ENCODE measurements at regions not wholly inside any gene's neighbourhood (a gene's known extent, or its start where the extent isn't known, plus 50 kb on each side); places are given as distances from the start of the nearest gene placed in this dataset.
A peak's percentile ranks its signal among the peaks of the same experiment; 100 is the strongest.

GRCh38 chrX:147468600-147468999, 443.1 kb upstream of the FMR1 start:
- Mint-ChIP-seq H3K27me3 (ENCODE audit: unreplicated experiment) (no peaks in the 10 kb centered on the region), H3K36me3 (ENCODE audit: insufficient read depth, unreplicated experiment) (no peaks in the 10 kb centered on the region), H3K4me1 (ENCODE audit: low read depth, unreplicated experiment) (no peaks in the 10 kb centered on the region), H3K27ac (ENCODE audit: unreplicated experiment) (no peak overlapping the region), H3K9me3 (ENCODE audit: low read depth, unreplicated experiment) (peaks cover 2% of the 10 kb centered on the region), H3K4me3 (ENCODE audit: low read depth, unreplicated experiment) (no peak overlapping the region)
- DNase-seq = no peak
- BruUV-seq (replicated peaks) = no TSS peak
- CTCF ChIA-PET = no interaction called here
- intact Hi-C loops (cut with micrococcal nuclease; ENCODE audit: unreplicated experiment) = no loop called here
- TF ChIP-seq CTCF (IDR thresholded peaks at IDR 0.05; ENCODE audit: unreplicated experiment) = no peak

- no TSS peak for BruUV-seq (replicated peaks)
- Mint-ChIP-seq H3K27ac (ENCODE audit: unreplicated experiment) (no peak overlapping the region), H3K36me3 (ENCODE audit: insufficient read depth, unreplicated experiment) (no peaks in the 10 kb centered on the region), H3K4me3 (ENCODE audit: low read depth, unreplicated experiment) (no peak overlapping the region), H3K4me1 (ENCODE audit: low read depth, unreplicated experiment) (no peaks in the 10 kb centered on the region), H3K27me3 (ENCODE audit: unreplicated experiment) (no peaks in the 10 kb centered on the region), H3K9me3 (ENCODE audit: low read depth, unreplicated experiment) (no peaks in the 10 kb centered on the region)
- peak; percentile 8 for DNase-seq
- TF ChIP-seq CTCF (IDR thresholded peaks at IDR 0.05; ENCODE audit: unreplicated experiment) = no peak
- intact Hi-C loops (cut with micrococcal nuclease; ENCODE audit: unreplicated experiment) = loop anchor here (10.0 kb wide), 1 partner anchor 329 kb away; no protein-coding TSS in a partner anchor
- CTCF ChIA-PET = no interaction called here
These were observed 435.7 kb upstream of the FMR1 start for GRCh38 chrX:147476008-147476407.

GRCh38 chrX:147478899-147479298, 432.8 kb upstream of the FMR1 start:
- no TSS peak for BruUV-seq (replicated peaks)
- Mint-ChIP-seq H3K4me1 (ENCODE audit: low read depth, unreplicated experiment) (no peaks in the 10 kb centered on the region), H3K36me3 (ENCODE audit: insufficient read depth, unreplicated experiment) (no peaks in the 10 kb centered on the region), H3K27ac (ENCODE audit: unreplicated experiment) (no peak overlapping the region), H3K9me3 (ENCODE audit: low read depth, unreplicated experiment) (peaks cover 6% of the 10 kb centered on the region), H3K27me3 (ENCODE audit: unreplicated experiment) (no peaks in the 10 kb centered on the region), H3K4me3 (ENCODE audit: low read depth, unreplicated experiment) (no peak overlapping the region)
- DNase-seq = no peak
- TF ChIP-seq CTCF (IDR thresholded peaks at IDR 0.05; ENCODE audit: unreplicated experiment) = no peak
- intact Hi-C loops (cut with micrococcal nuclease; ENCODE audit: unreplicated experiment) = loop anchor here (10.0 kb wide), 1 partner anchor 326 kb away; no protein-coding TSS in a partner anchor
- CTCF ChIA-PET = no interaction called here

- no peaks in the 10 kb centered on the region for H3K27me3 Mint-ChIP-seq (ENCODE audit: unreplicated experiment)
- DNase-seq = no peak
- no peaks in the 10 kb centered on the region for H3K4me1 Mint-ChIP-seq (ENCODE audit: low read depth, unreplicated experiment)
- H3K27ac Mint-ChIP-seq (ENCODE audit: unreplicated experiment) = no peak overlapping the region
- H3K9me3 Mint-ChIP-seq (ENCODE audit: low read depth, unreplicated experiment) = peaks cover 8% of the 10 kb centered on the region
- TF ChIP-seq CTCF (IDR thresholded peaks at IDR 0.05; ENCODE audit: unreplicated experiment) = no peak
- no peaks in the 10 kb centered on the region for H3K36me3 Mint-ChIP-seq (ENCODE audit: insufficient read depth, unreplicated experiment)
- intact Hi-C loops (cut with micrococcal nuclease; ENCODE audit: unreplicated experiment) = no loop called here
- no peak overlapping the region for H3K4me3 Mint-ChIP-seq (ENCODE audit: low read depth, unreplicated experiment)
- BruUV-seq (replicated peaks) = no TSS peak
- CTCF ChIA-PET = no interaction called here
These were observed 426.5 kb upstream of the FMR1 start for GRCh38 chrX:147485207-147485606.
